Neuronal stem cell (in vitro differentiated cells): ENCODE measurements at regions not wholly inside any gene's neighbourhood (a gene's known extent, or its start where the extent isn't known, plus 50 kb on each side); places are given as distances from the start of the nearest gene placed in this dataset.

Experiments
- DNase-seq: peaks from one replicate; pipeline ENCODE4 v3.0.0-alpha.2; 2013; ENCODE audit warnings: low spot score
- H2AFZ ChIP-seq: one replicate; pipeline ENCODE4 v1.6.1; 2013; ENCODE audit warnings: mild to moderate bottlenecking, low read length, inconsistent platforms
- H2AK5ac ChIP-seq: 2 replicates; pipeline ENCODE4 v1.6.1; 2013; ENCODE audit warnings: low read depth, mild to moderate bottlenecking, inconsistent platforms, low read length, moderate library complexity, mixed read lengths
- H2BK120ac ChIP-seq: 2 replicates; pipeline ENCODE4 v1.6.1; 2013; ENCODE audit warnings: low read depth, mild to moderate bottlenecking, inconsistent platforms, low read length, moderate library complexity, mixed read lengths
- H2BK12ac ChIP-seq: one replicate; pipeline ENCODE4 v1.6.1; 2013; ENCODE audit warnings: low read length, inconsistent platforms
- H2BK15ac ChIP-seq: 2 replicates; pipeline ENCODE4 v1.6.1; 2013; ENCODE audit warnings: mild to moderate bottlenecking, low read length, inconsistent platforms, mixed read lengths
- H2BK5ac ChIP-seq: one replicate; pipeline ENCODE4 v1.6.1; 2013; ENCODE audit warnings: inconsistent platforms, mild to moderate bottlenecking, low read length, moderate library complexity
- H3K14ac ChIP-seq: one replicate; pipeline ENCODE4 v1.6.1; 2013; ENCODE audit warnings: low read length, inconsistent platforms
- H3K18ac ChIP-seq: 2 replicates; pipeline ENCODE4 v1.6.1; 2013; ENCODE audit warnings: low read length, inconsistent platforms
- H3K23ac ChIP-seq: 2 replicates; pipeline ENCODE4 v1.6.1; 2013; ENCODE audit warnings: low read depth, mild to moderate bottlenecking, mixed read lengths, low read length, inconsistent platforms; ENCODE audit not compliant: poor library complexity
- H3K27ac ChIP-seq: replicated peaks from 3 replicates; pipeline ENCODE4 v1.5.1; 2013; ENCODE audit warnings: low read length, inconsistent platforms
- H3K27me3 ChIP-seq, 3 experiments: 2 replicates each; pipeline ENCODE4 v1.6.1; 2013; ENCODE audit warnings: low read length in 3 of 3, mild to moderate bottlenecking in 2 of 3, inconsistent platforms in 1 of 3, low read depth in 1 of 3, mixed read lengths in 1 of 3, moderate library complexity in 1 of 3; ENCODE audit not compliant: control insufficient read depth in 3 of 3, insufficient read depth in 3 of 3
- H3K36me3 ChIP-seq, 2 donors: replicated peaks in 1 of 2; 2 replicates each; pipeline ENCODE4 v1.6.1; 2013; ENCODE audit warnings: low read length in 2 of 2; ENCODE audit not compliant: control insufficient read depth in 2 of 2, insufficient read depth in 2 of 2
- H3K4ac ChIP-seq: 2 replicates; pipeline ENCODE4 v1.6.1; 2013; ENCODE audit warnings: inconsistent platforms, mild to moderate bottlenecking, low read length, moderate library complexity
- H3K4me1 ChIP-seq, 2 donors: 1 replicate in 1 of 2; 2 replicates in 1 of 2; pipeline ENCODE4 v1.6.1; 2013; ENCODE audit warnings: low read length in 2 of 2, low read depth in 1 of 2; ENCODE audit not compliant: control insufficient read depth in 2 of 2, insufficient read depth in 1 of 2
- H3K4me2 ChIP-seq: one replicate; pipeline ENCODE4 v1.6.1; 2013; ENCODE audit warnings: mild to moderate bottlenecking, low read length, inconsistent platforms; ENCODE audit not compliant: insufficient read depth, poor library complexity, severe bottlenecking
- H3K4me3 ChIP-seq, 2 donors: 2 replicates each; pipeline ENCODE4 v1.5.1; 2013; ENCODE audit warnings: low read length in 2 of 2, mild to moderate bottlenecking in 2 of 2, inconsistent platforms in 1 of 2, moderate library complexity in 1 of 2
- H3K79me1 ChIP-seq: one replicate; pipeline ENCODE4 v1.6.1; 2013; ENCODE audit warnings: low read depth, mild to moderate bottlenecking, inconsistent platforms, low read length, moderate library complexity
- H3K9ac ChIP-seq: one replicate; pipeline ENCODE4 v1.6.1; 2013; ENCODE audit warnings: mild to moderate bottlenecking, low read depth, low read length, inconsistent platforms; ENCODE audit not compliant: poor library complexity
- H3K9me3 ChIP-seq, 2 donors: replicated peaks in 1 of 2; 2 replicates each; pipeline versions ENCODE3 to v1.6.1; 2013; ENCODE audit warnings: low read length in 2 of 2, mild to moderate bottlenecking in 2 of 2, inconsistent platforms in 1 of 2, low read depth in 1 of 2, mixed read lengths in 1 of 2, moderate library complexity in 1 of 2; ENCODE audit not compliant: control insufficient read depth in 2 of 2, insufficient read depth in 1 of 2
- H4K8ac ChIP-seq: one replicate; pipeline ENCODE4 v1.6.1; 2013; ENCODE audit warnings: low read depth, mild to moderate bottlenecking, inconsistent platforms, low read length, moderate library complexity
- H4K91ac ChIP-seq: one replicate; pipeline ENCODE4 v1.6.1; 2013; ENCODE audit warnings: low read length, low read depth, mild to moderate bottlenecking, inconsistent platforms; ENCODE audit not compliant: poor library complexity
- WGBS, 2 donors: extraction: QIAGEN DNeasy Blood & Tissue Kit; methylation state at CpG; one replicate each; pipeline ENCODE4 v1.1.7; 2013; ENCODE audit warnings: missing lambda C conversion rate in 2 of 2, mixed read lengths in 1 of 2; ENCODE audit not compliant: insufficient read length in 2 of 2, insufficient replicate concordance in 1 of 2; ENCODE audit errors: extremely low coverage in 2 of 2; 5-methylcytosine and 5-hydroxymethylcytosine counted together

- no peak overlapping the region for H3K18ac ChIP-seq
- DNase-seq = no peak
- no peaks in the 10 kb centered on the region for H3K27me3 ChIP-seq
- H3K23ac ChIP-seq = no peak overlapping the region
- H2BK12ac ChIP-seq = no peak overlapping the region
- no peak overlapping the region for H3K9ac ChIP-seq
- no peak overlapping the region for H3K27ac ChIP-seq
- H3K14ac ChIP-seq = no peak overlapping the region
- H3K4me2 ChIP-seq = no peak overlapping the region
- H3K36me3 ChIP-seq = no peaks in the 10 kb centered on the region
- H2BK5ac ChIP-seq = no peak overlapping the region
- H2BK15ac ChIP-seq = no peak overlapping the region
- no peak overlapping the region for H3K4me3 ChIP-seq
- H3K4ac ChIP-seq = no peak overlapping the region
- H4K91ac ChIP-seq = no peak overlapping the region
- no peak overlapping the region for H2BK120ac ChIP-seq
- H2AFZ ChIP-seq = no peak overlapping the region
- H3K79me1 ChIP-seq = no peaks in the 10 kb centered on the region
- H3K9me3 ChIP-seq = peaks cover 0 to 10% of the 10 kb centered on the region in 2 donors
- H2AK5ac ChIP-seq = no peak overlapping the region
- H3K4me1 ChIP-seq = no peaks in the 10 kb centered on the region
- no peak overlapping the region for H4K8ac ChIP-seq
These were observed 847.2 kb upstream of the B3GALT2 start for GRCh38 chr1:194033646-194034045.

GRCh38 chr1:194028002-194028401 is 841.6 kb upstream of the B3GALT2 start:
- no peaks in the 10 kb centered on the region for H3K27me3 ChIP-seq
- H2AFZ ChIP-seq = no peak overlapping the region
- no CpG with 5 or more reads among the region's 1 CpG for WGBS, 2 donors
- no peaks in the 10 kb centered on the region for H3K36me3 ChIP-seq
- no peak overlapping the region for H3K27ac ChIP-seq
- H3K4ac ChIP-seq = no peak overlapping the region
- H3K14ac ChIP-seq = no peak overlapping the region
- H2BK120ac ChIP-seq = no peak overlapping the region
- no peak overlapping the region for H4K8ac ChIP-seq
- H3K18ac ChIP-seq = no peak overlapping the region
- no peak overlapping the region for H2BK5ac ChIP-seq
- no peak for DNase-seq
- peaks cover 0 to 4% of the 10 kb centered on the region in 2 donors for H3K9me3 ChIP-seq
- H3K23ac ChIP-seq = no peak overlapping the region
- H3K4me2 ChIP-seq = no peak overlapping the region
- H3K79me1 ChIP-seq = no peaks in the 10 kb centered on the region
- no peak overlapping the region for H3K9ac ChIP-seq
- no peak overlapping the region for H2BK12ac ChIP-seq
- no peak overlapping the region for H2BK15ac ChIP-seq
- no peak overlapping the region for H4K91ac ChIP-seq
- H2AK5ac ChIP-seq = no peak overlapping the region
- no peak overlapping the region for H3K4me3 ChIP-seq
- no peaks in the 10 kb centered on the region for H3K4me1 ChIP-seq

GRCh38 chr1:194026422-194026821 is 840.0 kb upstream of the B3GALT2 start:
- H3K4me1 ChIP-seq = no peaks in the 10 kb centered on the region
- H4K8ac ChIP-seq = no peak overlapping the region
- H3K14ac ChIP-seq = no peak overlapping the region
- H3K18ac ChIP-seq = no peak overlapping the region
- H3K27ac ChIP-seq = no peak overlapping the region
- H2AK5ac ChIP-seq = no peak overlapping the region
- no peak overlapping the region for H3K23ac ChIP-seq
- no peak overlapping the region for H2BK12ac ChIP-seq
- no peak overlapping the region for H3K4me3 ChIP-seq
- H3K9me3 ChIP-seq = no peaks in the 10 kb centered on the region
- WGBS, 2 donors = no CpG with 5 or more reads among the region's 3 CpGs
- no peak overlapping the region for H4K91ac ChIP-seq
- no peak overlapping the region for H3K4ac ChIP-seq
- no peak overlapping the region for H3K4me2 ChIP-seq
- H2BK120ac ChIP-seq = no peak overlapping the region
- H2BK15ac ChIP-seq = no peak overlapping the region
- no peak for DNase-seq
- no peak overlapping the region for H2BK5ac ChIP-seq
- H3K79me1 ChIP-seq = no peaks in the 10 kb centered on the region
- H3K9ac ChIP-seq = no peak overlapping the region
- no peaks in the 10 kb centered on the region for H3K36me3 ChIP-seq
- no peaks in the 10 kb centered on the region for H3K27me3 ChIP-seq
- no peak overlapping the region for H2AFZ ChIP-seq

- H3K4me2 ChIP-seq = no peak overlapping the region
- no peak overlapping the region for H2BK120ac ChIP-seq
- H3K18ac ChIP-seq = no peak overlapping the region
- no peak for DNase-seq
- no peak overlapping the region for H3K4ac ChIP-seq
- H3K9me3 ChIP-seq = no peaks in the 10 kb centered on the region
- H2AFZ ChIP-seq = no peak overlapping the region
- H3K23ac ChIP-seq = no peak overlapping the region
- no peaks in the 10 kb centered on the region for H3K36me3 ChIP-seq
- no peak overlapping the region for H2BK12ac ChIP-seq
- H3K4me1 ChIP-seq = no peaks in the 10 kb centered on the region
- no peak overlapping the region for H4K8ac ChIP-seq
- H3K4me3 ChIP-seq = no peak overlapping the region
- no peak overlapping the region for H3K14ac ChIP-seq
- H4K91ac ChIP-seq = no peak overlapping the region
- H3K79me1 ChIP-seq = no peaks in the 10 kb centered on the region
- WGBS, 2 donors = no CpG with 5 or more reads among the region's 2 CpGs
- no peak overlapping the region for H2AK5ac ChIP-seq
- H2BK15ac ChIP-seq = no peak overlapping the region
- H3K27ac ChIP-seq = no peak overlapping the region
- no peaks in the 10 kb centered on the region for H3K27me3 ChIP-seq
- no peak overlapping the region for H2BK5ac ChIP-seq
- H3K9ac ChIP-seq = no peak overlapping the region
These were observed 838.2 kb upstream of the B3GALT2 start for GRCh38 chr1:194024659-194025058.
